Neural cell (in vitro differentiated cells): ENCODE measurements at regions not wholly inside any gene's neighbourhood (a gene's known extent, or its start where the extent isn't known, plus 50 kb on each side); places are given as distances from the start of the nearest gene placed in this dataset.

Source experiments
- H2AFZ ChIP-seq: fragments of 200-600, 300-800 bp; sonication (generic), shearing (Covaris generic); 2 replicates; pipeline ENCODE4 v1.6.0; 2014; ENCODE audit warnings: low read depth, mild to moderate bottlenecking, antibody characterized with exemption, low read length, moderate library complexity
- H3F3A ChIP-seq: fragments of 200-600 bp; shearing (Covaris generic); 2 replicates; pipeline ENCODE4 v1.6.1; 2016; ENCODE audit warnings: mild to moderate bottlenecking, moderate library complexity, mixed read lengths, antibody characterized with exemption, low read length; ENCODE audit not compliant: insufficient read depth, poor library complexity, severe bottlenecking
- H3K27ac ChIP-seq: fragments of 200-600, 300-800 bp; sonication (generic), shearing (Covaris generic); 2 replicates; pipeline ENCODE4 v1.5.1; 2014; ENCODE audit warnings: mild to moderate bottlenecking, low read length, moderate library complexity
- H3K27me3 ChIP-seq: fragments of 300-800, 200-600 bp; sonication (generic), shearing (Covaris generic); 2 replicates; pipeline ENCODE4 v1.6.0; 2014; ENCODE audit warnings: mild to moderate bottlenecking, low read depth, low read length, moderate library complexity; ENCODE audit not compliant: insufficient read depth
- H3K36me3 ChIP-seq: fragments of 300-800, 200-600 bp; sonication (generic), shearing (Covaris generic); 2 replicates; pipeline ENCODE4 v1.5.1; 2014; ENCODE audit warnings: mild to moderate bottlenecking, antibody characterized with exemption, low read length, moderate library complexity; ENCODE audit not compliant: insufficient read depth
- H3K4me2 ChIP-seq: fragments of 300-800, 200-600 bp; sonication (generic), shearing (Covaris generic); 2 replicates; pipeline ENCODE4 v1.6.0; 2014; ENCODE audit warnings: mild to moderate bottlenecking, low read length
- H3K4me3 ChIP-seq: fragments of 300-800, 200-600 bp; sonication (generic), shearing (Covaris generic); 2 replicates; pipeline ENCODE4 v1.5.1; 2014; ENCODE audit warnings: mild to moderate bottlenecking, low read length, moderate library complexity
- H3K79me2 ChIP-seq: fragments of 200-600 bp; shearing (Covaris generic); replicated peaks from 2 replicates; pipeline ENCODE4 v1.6.0; 2014; ENCODE audit warnings: mild to moderate bottlenecking, low read length, moderate library complexity; ENCODE audit not compliant: insufficient read depth
- H3K9ac ChIP-seq: fragments of 300-800, 200-600 bp; sonication (generic), shearing (Covaris generic); 2 replicates; pipeline ENCODE4 v1.6.1; 2016; ENCODE audit warnings: mild to moderate bottlenecking, low read length, mixed read lengths
- H3K9me2 ChIP-seq: fragments of 200-600 bp; shearing (Covaris generic); 2 replicates; pipeline ENCODE4 v1.6.1; 2016; ENCODE audit warnings: mild to moderate bottlenecking, low read length, mixed read lengths; ENCODE audit not compliant: insufficient read depth
- H3K9me3 ChIP-seq: fragments of 200-600, 300-800 bp; sonication (generic), shearing (Covaris generic); 2 replicates; pipeline ENCODE4 v1.6.1; 2016; ENCODE audit warnings: mild to moderate bottlenecking, mixed run types, low read length, moderate library complexity, mixed read lengths
- H4K20me1 ChIP-seq: fragments of 200-600 bp; shearing (Covaris generic); 2 replicates; pipeline ENCODE4 v1.6.1; 2016; ENCODE audit warnings: mild to moderate bottlenecking, mixed run types; ENCODE audit not compliant: insufficient read depth
- EP300 ChIP-seq: fragments of 450-650 bp; conservative IDR thresholded peaks from 2 replicates; pipeline ENCODE4 v1.6.1; 2014; ENCODE audit warnings: antibody characterized with exemption, mild to moderate bottlenecking, moderate library complexity; ENCODE audit not compliant: poor library complexity, severe bottlenecking
- EZH2 ChIP-seq: fragments of 200-600, 300-800 bp; shearing (Covaris generic), sonication (generic); IDR thresholded peaks from 2 replicates; pipeline ENCODE4 v1.6.1; 2014; ENCODE audit warnings: antibody characterized with exemption, low read length, borderline replicate concordance, mild to moderate bottlenecking; ENCODE audit not compliant: insufficient read depth, poor library complexity, severe bottlenecking
- MXI1 ChIP-seq: fragments of 450-650 bp; conservative IDR thresholded peaks from 2 replicates; pipeline ENCODE4 v1.6.1; 2014; ENCODE audit warnings: antibody characterized with exemption, mild to moderate bottlenecking; ENCODE audit not compliant: poor library complexity, severe bottlenecking
- POLR2AphosphoS5 ChIP-seq: IDR thresholded peaks from 2 replicates; pipeline ENCODE4 v1.6.1; 2012
- RAD21 ChIP-seq: fragments of 450-650 bp; conservative IDR thresholded peaks from 2 replicates; pipeline ENCODE4 v1.6.1; 2014; ENCODE audit warnings: antibody characterized with exemption, mild to moderate bottlenecking, moderate library complexity
- SMC3 ChIP-seq: fragments of 450-650 bp; conservative IDR thresholded peaks from 2 replicates; pipeline ENCODE4 v1.6.1; 2014; ENCODE audit warnings: antibody characterized with exemption, mild to moderate bottlenecking, moderate library complexity; ENCODE audit not compliant: poor library complexity
- TAF1 ChIP-seq: IDR thresholded peaks from 2 replicates; pipeline ENCODE4 v1.6.1; 2012; ENCODE audit warnings: low read depth
- TF ChIP-seq, protein P1 (sequence below): fragments of 450-650 bp; IDR thresholded peaks from 2 replicates; pipeline ENCODE4 v1.5.1; 2014; ENCODE audit warnings: antibody characterized with exemption, mild to moderate bottlenecking, moderate library complexity; ENCODE audit not compliant: poor library complexity, severe bottlenecking
- TF ChIP-seq, protein P2 (sequence below): IDR thresholded peaks from 2 replicates; pipeline ENCODE4 v1.6.1; 2012; ENCODE audit warnings: borderline replicate concordance

DNA sequence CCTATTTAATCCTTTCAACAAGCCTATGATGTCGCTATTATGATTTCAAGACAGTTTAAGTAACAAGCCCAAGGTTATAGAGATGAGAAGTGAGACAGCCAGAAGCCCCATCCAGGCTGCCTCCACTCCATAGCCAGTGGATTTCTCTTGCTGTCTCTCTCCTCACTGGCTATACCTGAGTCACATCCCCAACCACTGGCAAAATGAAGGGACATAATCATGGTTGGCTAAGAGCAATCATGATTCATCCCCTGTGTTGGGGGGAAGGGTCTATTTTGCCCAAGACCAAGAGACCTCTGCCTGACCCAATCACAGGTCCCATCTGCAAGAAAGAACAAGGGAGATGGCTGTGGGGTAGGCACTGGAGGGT, 334.9 kb upstream of the GATB start:
- Histone ChIP-seq H4K20me1 (no peaks in the 10 kb centered on the region), H2AFZ (no peak overlapping the region), H3K27ac (no peak overlapping the region), H3K9me2 (no peaks in the 10 kb centered on the region), H3K9me3 (no peaks in the 10 kb centered on the region), H3K4me3 (no peak overlapping the region), H3F3A (no peaks in the 10 kb centered on the region), H3K4me2 (no peak overlapping the region), H3K27me3 (no peaks in the 10 kb centered on the region), H3K79me2 (no peaks in the 10 kb centered on the region), H3K36me3 (no peaks in the 10 kb centered on the region), H3K9ac (no peak overlapping the region)
- TF ChIP-seq POLR2AphosphoS5 = no peak
- TF ChIP-seq RAD21 = no peak
- TF ChIP-seq, protein P1, sequence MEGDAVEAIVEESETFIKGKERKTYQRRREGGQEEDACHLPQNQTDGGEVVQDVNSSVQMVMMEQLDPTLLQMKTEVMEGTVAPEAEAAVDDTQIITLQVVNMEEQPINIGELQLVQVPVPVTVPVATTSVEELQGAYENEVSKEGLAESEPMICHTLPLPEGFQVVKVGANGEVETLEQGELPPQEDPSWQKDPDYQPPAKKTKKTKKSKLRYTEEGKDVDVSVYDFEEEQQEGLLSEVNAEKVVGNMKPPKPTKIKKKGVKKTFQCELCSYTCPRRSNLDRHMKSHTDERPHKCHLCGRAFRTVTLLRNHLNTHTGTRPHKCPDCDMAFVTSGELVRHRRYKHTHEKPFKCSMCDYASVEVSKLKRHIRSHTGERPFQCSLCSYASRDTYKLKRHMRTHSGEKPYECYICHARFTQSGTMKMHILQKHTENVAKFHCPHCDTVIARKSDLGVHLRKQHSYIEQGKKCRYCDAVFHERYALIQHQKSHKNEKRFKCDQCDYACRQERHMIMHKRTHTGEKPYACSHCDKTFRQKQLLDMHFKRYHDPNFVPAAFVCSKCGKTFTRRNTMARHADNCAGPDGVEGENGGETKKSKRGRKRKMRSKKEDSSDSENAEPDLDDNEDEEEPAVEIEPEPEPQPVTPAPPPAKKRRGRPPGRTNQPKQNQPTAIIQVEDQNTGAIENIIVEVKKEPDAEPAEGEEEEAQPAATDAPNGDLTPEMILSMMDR = no peak
- TF ChIP-seq TAF1 = no peak
- TF ChIP-seq SMC3 = no peak
- TF ChIP-seq EP300 = no peak
- TF ChIP-seq, protein P2, sequence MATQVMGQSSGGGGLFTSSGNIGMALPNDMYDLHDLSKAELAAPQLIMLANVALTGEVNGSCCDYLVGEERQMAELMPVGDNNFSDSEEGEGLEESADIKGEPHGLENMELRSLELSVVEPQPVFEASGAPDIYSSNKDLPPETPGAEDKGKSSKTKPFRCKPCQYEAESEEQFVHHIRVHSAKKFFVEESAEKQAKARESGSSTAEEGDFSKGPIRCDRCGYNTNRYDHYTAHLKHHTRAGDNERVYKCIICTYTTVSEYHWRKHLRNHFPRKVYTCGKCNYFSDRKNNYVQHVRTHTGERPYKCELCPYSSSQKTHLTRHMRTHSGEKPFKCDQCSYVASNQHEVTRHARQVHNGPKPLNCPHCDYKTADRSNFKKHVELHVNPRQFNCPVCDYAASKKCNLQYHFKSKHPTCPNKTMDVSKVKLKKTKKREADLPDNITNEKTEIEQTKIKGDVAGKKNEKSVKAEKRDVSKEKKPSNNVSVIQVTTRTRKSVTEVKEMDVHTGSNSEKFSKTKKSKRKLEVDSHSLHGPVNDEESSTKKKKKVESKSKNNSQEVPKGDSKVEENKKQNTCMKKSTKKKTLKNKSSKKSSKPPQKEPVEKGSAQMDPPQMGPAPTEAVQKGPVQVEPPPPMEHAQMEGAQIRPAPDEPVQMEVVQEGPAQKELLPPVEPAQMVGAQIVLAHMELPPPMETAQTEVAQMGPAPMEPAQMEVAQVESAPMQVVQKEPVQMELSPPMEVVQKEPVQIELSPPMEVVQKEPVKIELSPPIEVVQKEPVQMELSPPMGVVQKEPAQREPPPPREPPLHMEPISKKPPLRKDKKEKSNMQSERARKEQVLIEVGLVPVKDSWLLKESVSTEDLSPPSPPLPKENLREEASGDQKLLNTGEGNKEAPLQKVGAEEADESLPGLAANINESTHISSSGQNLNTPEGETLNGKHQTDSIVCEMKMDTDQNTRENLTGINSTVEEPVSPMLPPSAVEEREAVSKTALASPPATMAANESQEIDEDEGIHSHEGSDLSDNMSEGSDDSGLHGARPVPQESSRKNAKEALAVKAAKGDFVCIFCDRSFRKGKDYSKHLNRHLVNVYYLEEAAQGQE = no peak
- no peak for TF ChIP-seq EZH2
- no peak for TF ChIP-seq MXI1

DNA sequence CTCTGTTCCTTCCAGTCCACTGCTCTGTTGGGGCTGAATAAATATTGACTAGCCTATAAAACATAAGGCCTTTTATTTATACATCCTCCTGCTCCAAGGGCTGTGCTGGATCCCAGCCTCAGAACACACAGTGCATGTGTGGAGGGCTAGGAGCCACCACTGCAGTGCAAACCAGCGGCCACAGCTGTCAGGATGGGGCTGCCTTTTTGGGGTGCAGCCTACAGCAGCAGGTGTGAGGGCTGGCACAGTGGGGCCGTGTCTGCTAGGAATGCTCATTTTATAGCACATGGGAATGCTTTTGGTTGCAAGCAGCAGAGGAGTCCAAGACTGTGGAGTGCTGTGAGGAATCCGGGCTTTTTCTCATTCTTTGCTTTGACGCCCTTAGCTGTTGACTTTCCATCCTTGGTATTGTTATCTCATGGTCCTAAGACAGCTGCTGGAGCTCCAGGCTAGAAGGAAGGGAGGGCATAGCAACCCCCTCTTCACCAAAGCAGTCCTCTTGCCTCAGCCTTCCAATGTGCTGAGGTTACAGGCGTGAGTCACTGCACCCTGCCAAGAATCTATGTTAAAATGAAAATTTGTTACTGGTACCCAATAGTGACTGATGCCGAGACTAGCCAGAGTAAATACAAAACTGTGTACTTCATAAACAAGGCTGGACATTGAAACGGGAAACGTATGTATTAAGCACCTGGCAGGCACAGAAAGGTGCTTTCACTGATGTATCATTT, 334.3 kb upstream of the GATB start:
- Histone ChIP-seq H3K9me3 (no peaks in the 10 kb centered on the region), H3K4me2 (no peak overlapping the region), H3K9ac (no peak overlapping the region), H3K27me3 (no peaks in the 10 kb centered on the region), H3K27ac (no peak overlapping the region), H3K9me2 (no peaks in the 10 kb centered on the region), H3K79me2 (no peaks in the 10 kb centered on the region), H3K36me3 (no peaks in the 10 kb centered on the region), H2AFZ (no peak overlapping the region), H3F3A (no peaks in the 10 kb centered on the region), H4K20me1 (no peaks in the 10 kb centered on the region), H3K4me3 (no peak overlapping the region)
- TF ChIP-seq, protein P2 = no peak
- TF ChIP-seq, protein P1 = no peak
- TF ChIP-seq SMC3 (no peak), EP300 (no peak), MXI1 (no peak), POLR2AphosphoS5 (no peak), RAD21 (no peak), EZH2 (no peak), TAF1 (no peak)
